Activated T-cell treated with anti-CD3 and anti-CD28 coated beads, Interleukin-2, amount 50 U/mL, for 72 hours (primary cell): ENCODE measurements at regions not wholly inside any gene's neighbourhood (a gene's known extent, or its start where the extent isn't known, plus 50 kb on each side); places are given as distances from the start of the nearest gene placed in this dataset.
A peak's percentile ranks its signal among the peaks of the same experiment; 100 is the strongest.

Experiments
- ATAC-seq, 2 donors: fragments of 150-1000 bp; cut with Tn5 transposase; replicated peaks in 1 of 2; 2 replicates each; pipeline ENCODE4 v1.10.0; 2021; ENCODE audit warnings: moderate library complexity in 2 of 2, mild to moderate bottlenecking in 1 of 2
- DNase-seq, 2 donors: peaks; one replicate each; pipeline ENCODE4 v3.0.0; 2021 to 2022; ENCODE audit warnings: mixed read lengths in 1 of 2
- H3K27ac Mint-ChIP-seq: one replicate; pipeline ENCODE4 v1.8.0; 2022; ENCODE audit warnings: mild to moderate bottlenecking, moderate library complexity, mixed read lengths
- H3K27me3 Mint-ChIP-seq: one replicate; pipeline ENCODE4 v1.8.0; 2022; ENCODE audit warnings: low read depth, mixed read lengths
- H3K36me3 Mint-ChIP-seq, 2 donors: one replicate each; pipeline ENCODE4 v1.8.0; 2022; ENCODE audit warnings: mixed read lengths in 2 of 2, mild to moderate bottlenecking in 1 of 2; ENCODE audit not compliant: insufficient read depth in 2 of 2
- H3K4me1 Mint-ChIP-seq: one replicate; pipeline ENCODE4 v1.8.0; 2022; ENCODE audit warnings: low read depth, mixed read lengths
- H3K4me3 Mint-ChIP-seq, 2 donors: one replicate each; pipeline ENCODE4 v1.8.0; 2022; ENCODE audit warnings: mild to moderate bottlenecking in 2 of 2, mixed read lengths in 2 of 2, moderate library complexity in 2 of 2
- H3K9me3 Mint-ChIP-seq, 2 donors: one replicate each; pipeline ENCODE4 v1.8.0; 2022; ENCODE audit warnings: mixed read lengths in 2 of 2

DNA sequence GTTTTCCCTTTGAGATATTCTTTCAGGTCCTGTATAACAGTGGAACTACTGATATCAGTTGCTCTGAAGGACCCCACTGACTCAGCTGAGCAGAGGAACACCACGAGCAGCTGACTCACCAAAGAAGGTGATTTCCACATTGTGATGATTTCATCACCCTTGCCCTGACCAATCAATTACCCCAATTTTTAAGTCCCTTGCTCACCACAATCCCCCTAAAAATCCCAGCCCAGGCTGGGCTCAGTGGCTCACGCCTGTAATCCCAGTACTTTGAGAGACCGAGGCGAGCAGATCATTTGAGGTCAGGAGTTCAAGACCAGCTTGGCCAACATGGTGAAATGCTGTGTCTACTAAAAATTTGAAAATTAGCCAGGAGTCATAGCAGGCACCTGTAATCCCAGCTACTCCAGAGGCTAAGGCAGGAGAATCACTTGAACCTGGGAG lies 125.3 kb upstream of the ABCA1 start:
- Mint-ChIP-seq H3K4me3 (peak overlapping the region; percentile 58 to 92), H3K27me3 (no peaks in the 10 kb centered on the region), H3K36me3 (no peaks in the 10 kb centered on the region), H3K4me1 (peaks cover 45% of the 10 kb centered on the region), H3K27ac (peak overlapping the region; percentile 95), H3K9me3 (no peaks in the 10 kb centered on the region)
- peak; percentile 98 to 99 for ATAC-seq
- DNase-seq = peak; percentile 72 to 83

DNA sequence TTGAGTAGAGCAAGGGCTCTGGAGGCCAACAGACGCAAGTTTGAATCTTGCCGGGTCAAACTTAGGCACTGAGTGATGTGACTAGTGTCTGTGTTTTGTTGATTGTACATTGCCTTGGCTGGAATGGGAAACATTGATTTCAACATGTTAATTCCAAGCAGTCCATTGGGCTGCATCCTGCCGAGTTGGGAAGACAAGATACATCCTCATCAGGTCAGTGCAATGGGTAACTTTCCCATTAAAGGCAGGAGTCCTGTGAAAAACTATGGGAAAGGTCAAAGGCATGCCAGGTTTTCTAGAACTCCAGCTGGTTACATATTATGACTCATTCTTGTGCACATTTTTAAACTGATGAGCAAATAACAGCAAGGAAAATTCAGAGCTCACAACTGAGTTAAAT lies 126.5 kb upstream of the ABCA1 start:
- ATAC-seq (no peak), DNase-seq (no peak)
- Mint-ChIP-seq H3K4me1 (peaks cover 45% of the 10 kb centered on the region), H3K27me3 (no peaks in the 10 kb centered on the region), H3K27ac (peak overlapping the region; percentile 52), H3K4me3 (peak overlapping the region in 1 of 2 donors; percentile 22), H3K9me3 (no peaks in the 10 kb centered on the region), H3K36me3 (no peaks in the 10 kb centered on the region)

DNA sequence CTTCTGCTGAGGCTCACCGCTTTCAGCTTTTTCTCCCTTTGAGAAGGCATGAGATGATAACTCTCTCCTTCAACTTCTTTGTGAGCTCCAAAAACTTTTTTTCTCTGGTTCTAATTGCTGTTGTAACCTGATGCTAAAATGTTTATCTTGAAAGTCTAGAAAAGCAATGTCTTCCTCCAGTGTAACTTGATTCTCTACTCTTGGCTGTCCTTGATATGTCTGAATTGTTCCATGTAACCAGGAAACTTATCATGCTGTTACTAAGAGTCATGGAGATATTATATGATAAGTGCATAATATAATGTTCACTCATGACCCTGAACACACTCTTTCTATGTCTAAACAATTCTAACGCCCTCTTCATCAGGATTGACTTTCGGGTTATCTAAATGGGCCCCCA lies 128.0 kb upstream of the ABCA1 start:
- Mint-ChIP-seq H3K4me1 (peaks cover 40% of the 10 kb centered on the region), H3K27ac (no peak overlapping the region)
- no peak for DNase-seq

DNA sequence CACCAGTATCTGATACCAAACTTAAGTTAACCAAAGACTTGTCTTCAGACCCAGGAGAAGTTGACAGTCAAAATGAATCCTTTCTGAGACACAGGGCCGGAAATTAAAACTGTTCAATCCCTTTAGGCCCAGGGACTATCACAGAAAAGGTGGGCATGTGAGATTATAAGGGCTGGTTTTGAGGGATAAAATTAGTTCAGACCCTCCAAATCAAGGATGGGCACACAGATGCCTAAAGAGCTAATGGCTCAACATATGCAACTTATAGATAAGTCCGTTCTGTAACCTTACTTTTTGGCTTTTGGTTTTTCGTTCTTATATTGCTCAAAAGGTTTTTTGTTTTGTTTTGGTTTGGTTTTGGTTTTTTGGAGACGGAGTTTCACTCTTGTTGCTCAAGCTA lies 129.6 kb upstream of the ABCA1 start:
- H3K27me3 Mint-ChIP-seq = peaks cover 13% of the 10 kb centered on the region
- H3K4me1 Mint-ChIP-seq = peaks cover 32% of the 10 kb centered on the region
- H3K4me3 Mint-ChIP-seq = no peak overlapping the region
- no peaks in the 10 kb centered on the region for H3K36me3 Mint-ChIP-seq
- no peaks in the 10 kb centered on the region for H3K9me3 Mint-ChIP-seq
- no peak for ATAC-seq
- H3K27ac Mint-ChIP-seq = no peak overlapping the region
- no peak for DNase-seq

More for the DNA sequence above, 128.0 kb upstream of the ABCA1 start:
- Mint-ChIP-seq H3K9me3 (no peaks in the 10 kb centered on the region), H3K4me3 (no peak overlapping the region), H3K36me3 (no peaks in the 10 kb centered on the region), H3K27me3 (peaks cover 7% of the 10 kb centered on the region)
- ATAC-seq = no peak

DNA sequence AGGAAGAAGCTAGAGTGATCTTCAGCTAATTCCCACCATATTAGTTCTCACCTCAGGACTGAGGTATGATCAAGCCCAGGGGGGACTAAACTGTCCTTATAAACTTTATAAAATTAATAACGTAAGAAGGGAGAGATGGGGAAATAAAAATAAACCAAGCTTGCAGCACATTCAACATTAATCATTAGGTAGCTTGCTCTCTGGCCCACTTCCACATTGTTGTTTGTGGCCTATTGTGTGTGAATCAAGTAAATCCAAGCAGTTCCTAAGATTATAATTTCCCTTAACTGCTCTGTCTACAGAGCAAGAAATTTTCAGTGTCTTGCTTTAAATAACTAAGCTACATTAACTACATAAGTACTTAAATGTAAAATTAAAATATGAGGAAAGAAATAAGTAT lies 131.3 kb upstream of the ABCA1 start:
- Mint-ChIP-seq H3K27ac (no peak overlapping the region), H3K9me3 (peaks cover 0 to 3% of the 10 kb centered on the region in 2 donors), H3K4me3 (no peak overlapping the region), H3K36me3 (peaks cover 0 to 4% of the 10 kb centered on the region in 2 donors), H3K4me1 (peaks cover 28% of the 10 kb centered on the region), H3K27me3 (peaks cover 13% of the 10 kb centered on the region)
- DNase-seq = no peak
- no peak for ATAC-seq

DNA sequence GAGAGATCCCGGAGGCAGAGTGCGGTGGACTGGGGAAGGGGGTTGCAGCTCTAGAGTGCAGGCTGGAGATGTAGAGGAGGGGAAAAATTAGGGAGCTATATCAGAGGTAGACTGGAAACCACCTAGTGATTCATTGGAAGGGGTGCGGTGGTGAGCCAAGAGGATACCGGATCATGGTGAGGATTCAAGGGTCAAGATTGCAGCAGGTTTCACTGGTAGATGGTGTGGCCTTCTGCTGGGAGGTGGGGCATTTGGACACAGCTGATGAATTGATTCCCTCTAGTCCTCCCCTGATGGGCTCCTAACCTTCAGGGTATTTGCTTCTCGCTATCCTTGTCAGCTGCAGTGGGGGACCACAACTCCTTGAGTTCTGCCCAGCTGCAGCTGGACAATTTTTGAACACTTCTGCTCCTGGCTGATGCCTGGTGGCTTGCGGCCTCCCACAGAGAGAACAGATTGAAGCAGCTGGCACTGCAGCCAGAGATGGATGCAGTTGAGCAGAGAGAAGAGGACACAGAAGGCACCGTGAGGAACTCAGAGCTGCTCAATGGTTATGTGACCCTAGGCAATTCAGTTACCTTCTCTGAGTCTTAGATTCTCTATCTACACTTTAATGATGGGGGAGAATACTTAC lies 134.4 kb upstream of the ABCA1 start:
- H3K4me3 Mint-ChIP-seq = no peak overlapping the region
- peaks cover 13% of the 10 kb centered on the region for H3K27me3 Mint-ChIP-seq
- no peak for ATAC-seq
- H3K4me1 Mint-ChIP-seq = peaks cover 25% of the 10 kb centered on the region
- DNase-seq = no peak
- peaks cover 0 to 3% of the 10 kb centered on the region in 2 donors for H3K9me3 Mint-ChIP-seq
- H3K36me3 Mint-ChIP-seq = peaks cover 0 to 6% of the 10 kb centered on the region in 2 donors
- H3K27ac Mint-ChIP-seq = no peak overlapping the region

DNA sequence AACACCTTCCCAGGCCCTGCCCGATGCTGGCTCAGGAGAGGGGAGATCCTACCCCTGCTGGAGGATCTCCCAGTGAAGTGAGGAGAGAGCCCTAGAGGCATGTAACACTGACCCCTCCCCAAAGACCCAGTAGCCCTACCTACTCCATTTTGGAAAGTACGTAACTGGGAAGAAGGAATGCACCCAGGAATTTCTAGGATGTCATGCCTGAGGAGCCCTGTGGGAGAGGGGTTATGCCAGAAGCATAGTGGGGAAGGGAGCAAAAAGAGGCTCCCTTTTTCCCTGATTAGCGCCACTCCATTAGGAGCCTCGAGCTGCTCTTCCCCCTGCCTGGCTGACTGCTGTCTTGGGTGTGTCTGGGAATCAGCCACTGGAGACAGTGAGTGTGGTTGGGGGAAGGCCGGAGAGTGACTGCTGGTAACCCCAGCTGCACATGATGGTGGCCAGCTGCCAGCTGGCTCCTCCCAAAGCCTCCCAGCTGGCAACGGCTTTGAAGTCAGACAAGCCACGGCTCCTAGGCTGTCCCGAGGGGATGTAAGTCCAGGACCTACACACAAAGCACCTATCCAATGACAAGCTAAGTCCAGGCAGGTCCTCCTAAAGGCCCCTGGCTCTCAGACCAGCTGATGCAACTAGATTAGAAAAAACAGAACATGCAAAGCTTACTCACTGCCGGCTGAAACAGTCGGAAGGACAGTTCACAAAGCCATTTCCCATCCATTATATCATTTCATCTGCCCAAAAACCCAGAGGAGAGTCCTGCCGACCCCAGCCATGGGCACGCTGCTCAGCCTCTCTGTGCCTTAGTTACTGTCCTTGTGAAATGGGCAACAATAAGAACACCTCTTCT lies 136.5 kb upstream of the ABCA1 start:
- ATAC-seq (no peak), DNase-seq (no peak)
- Mint-ChIP-seq H3K9me3 (peaks cover 0 to 3% of the 10 kb centered on the region in 2 donors), H3K27ac (peak overlapping the region; percentile 22), H3K4me1 (peaks cover 25% of the 10 kb centered on the region), H3K27me3 (peaks cover 13% of the 10 kb centered on the region), H3K36me3 (peaks cover 0 to 6% of the 10 kb centered on the region in 2 donors), H3K4me3 (no peak overlapping the region)

DNA sequence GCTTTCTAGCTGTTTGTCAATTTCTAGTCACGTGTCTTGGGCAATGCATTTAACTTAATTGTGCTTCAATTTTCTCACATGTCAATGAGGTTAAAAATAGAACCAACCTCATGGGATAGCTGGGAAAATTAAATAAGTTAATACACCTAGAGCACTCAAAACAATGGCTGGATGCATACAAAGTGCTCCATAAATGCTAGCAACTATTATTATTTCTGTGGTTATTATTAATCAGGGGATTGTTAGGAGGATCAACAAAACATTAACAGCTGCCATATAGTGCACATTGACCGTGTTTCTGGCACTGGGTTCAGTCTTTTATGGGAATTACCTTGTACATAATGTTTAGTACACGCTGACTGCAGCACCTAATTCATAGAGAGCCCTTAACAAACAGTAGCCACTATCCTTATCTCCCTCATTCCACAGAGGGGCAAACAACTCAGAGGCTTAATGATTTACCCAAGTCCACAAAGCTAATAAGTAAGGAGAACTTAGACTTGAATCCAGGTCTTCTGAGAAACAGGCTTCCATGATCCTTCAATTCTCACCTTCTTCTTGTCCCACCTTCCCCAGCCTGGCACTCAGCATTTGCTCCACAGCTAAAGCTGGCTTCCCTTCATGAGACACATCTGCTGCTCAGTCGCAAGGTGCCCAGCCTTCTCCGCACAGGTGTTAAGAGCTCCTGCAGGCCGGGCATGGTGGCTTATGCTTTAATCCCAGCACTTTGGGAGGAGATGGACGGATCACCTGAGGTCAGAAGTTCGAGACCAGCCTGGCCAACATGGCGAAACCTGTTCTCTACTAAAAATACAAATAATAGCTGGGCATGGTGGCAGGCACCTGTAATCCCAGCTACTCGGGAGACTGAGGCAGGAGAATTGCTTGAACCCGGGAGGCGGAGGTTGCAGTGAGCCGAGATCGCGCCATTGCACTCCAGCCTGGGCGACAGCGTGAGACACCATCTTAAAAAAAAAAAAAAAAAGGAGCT lies 137.4 kb upstream of the ABCA1 start:
- H3K4me3 Mint-ChIP-seq = no peak overlapping the region
- DNase-seq = no peak
- peaks cover 0 to 3% of the 10 kb centered on the region in 2 donors for H3K9me3 Mint-ChIP-seq
- peak overlapping the region; percentile 22 for H3K27ac Mint-ChIP-seq
- peaks cover 0 to 6% of the 10 kb centered on the region in 2 donors for H3K36me3 Mint-ChIP-seq
- H3K4me1 Mint-ChIP-seq = peaks cover 25% of the 10 kb centered on the region
- H3K27me3 Mint-ChIP-seq = peaks cover 11% of the 10 kb centered on the region
- ATAC-seq = no peak

DNA sequence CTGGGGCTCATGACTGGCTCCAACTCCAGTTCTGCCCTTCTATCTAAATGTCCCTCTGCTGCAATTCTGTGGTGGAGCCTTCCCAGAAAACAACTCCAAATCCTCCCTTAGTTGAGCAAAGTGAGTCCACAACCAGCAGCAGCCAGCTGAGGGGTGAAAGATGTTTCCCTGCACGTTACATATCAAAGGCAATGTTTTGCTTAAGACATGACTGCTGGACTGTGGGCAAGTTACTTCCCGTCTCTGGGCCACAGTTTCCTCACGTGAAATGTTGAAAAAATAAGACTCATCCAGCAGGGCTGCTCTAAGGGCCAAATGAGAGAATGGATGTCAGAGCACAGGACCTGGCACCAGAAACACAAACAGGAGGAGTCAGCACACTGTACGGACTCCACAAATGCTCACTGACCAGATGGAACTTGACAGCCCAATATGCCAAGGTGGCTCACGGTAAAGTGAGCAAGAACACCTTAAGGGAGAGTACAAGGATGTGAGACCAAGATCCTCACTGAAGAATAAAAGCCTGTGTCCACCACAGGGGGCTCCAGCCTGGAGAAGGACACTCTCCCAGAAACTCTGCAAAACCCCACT lies 138.4 kb upstream of the ABCA1 start:
- H3K4me3 Mint-ChIP-seq = no peak overlapping the region
- no peak for ATAC-seq

DNA sequence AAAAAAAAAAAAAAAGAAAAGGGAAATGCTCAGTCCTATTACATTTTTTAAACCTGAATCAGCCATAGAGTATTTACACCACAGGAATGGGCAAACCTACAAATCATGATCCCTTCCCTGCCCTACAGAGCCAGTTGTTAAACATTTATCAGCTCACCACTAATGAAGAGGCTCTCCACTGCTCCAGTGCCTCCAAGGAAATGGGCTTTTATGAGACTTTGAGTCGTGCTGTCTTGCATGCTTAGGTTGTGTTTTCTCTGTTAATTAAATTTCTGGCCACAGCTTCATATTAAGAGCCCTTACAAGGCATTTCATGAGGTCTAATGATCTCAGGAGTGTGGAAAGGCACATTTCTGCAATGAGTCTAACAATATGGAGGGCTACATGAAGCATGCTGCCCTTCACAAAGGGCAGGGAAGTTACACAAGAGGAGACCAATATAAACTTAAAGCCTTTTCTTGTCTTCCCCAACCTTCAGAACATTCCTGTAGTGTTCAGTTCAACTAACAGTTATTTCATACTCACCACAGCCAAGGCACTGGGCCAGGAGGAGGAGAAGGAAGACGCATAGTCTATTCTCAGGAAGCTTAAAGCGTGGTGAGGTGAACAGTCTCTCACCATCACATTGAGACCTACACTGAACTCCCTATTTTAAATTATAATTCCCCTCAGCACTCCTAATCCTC lies 140.1 kb upstream of the ABCA1 start:
- ATAC-seq (no peak), DNase-seq (no peak)
- Mint-ChIP-seq H3K27me3 (no peaks in the 10 kb centered on the region), H3K27ac (no peak overlapping the region), H3K4me3 (no peak overlapping the region), H3K36me3 (peaks cover 0 to 6% of the 10 kb centered on the region in 2 donors), H3K9me3 (peaks cover 0 to 3% of the 10 kb centered on the region in 2 donors), H3K4me1 (peaks cover 29% of the 10 kb centered on the region)

More for the DNA sequence above, 138.4 kb upstream of the ABCA1 start:
- no peak for DNase-seq
- no peak overlapping the region for H3K27ac Mint-ChIP-seq
- peaks cover under 1% of the 10 kb centered on the region for H3K27me3 Mint-ChIP-seq
- H3K36me3 Mint-ChIP-seq = peaks cover 0 to 6% of the 10 kb centered on the region in 2 donors
- peaks cover 33% of the 10 kb centered on the region for H3K4me1 Mint-ChIP-seq
- H3K9me3 Mint-ChIP-seq = peaks cover 0 to 3% of the 10 kb centered on the region in 2 donors

DNA sequence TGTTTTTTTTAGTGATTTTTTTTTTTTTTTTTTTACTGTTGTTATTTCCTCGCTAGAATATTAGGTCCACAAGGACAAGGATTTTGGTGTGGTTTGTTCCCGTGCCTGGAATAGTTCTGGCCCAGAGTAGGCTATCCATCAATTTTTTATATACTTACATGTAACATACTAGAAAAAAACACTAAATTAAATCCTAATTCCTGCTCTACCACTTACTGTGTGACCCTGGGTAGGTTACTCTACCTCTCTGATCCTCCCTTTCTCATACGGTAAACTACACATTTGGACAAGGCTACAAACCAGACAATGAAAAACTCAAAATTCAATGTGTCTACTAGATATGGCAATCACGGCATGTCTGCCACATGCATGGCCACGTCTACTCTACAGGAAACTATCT lies 141.3 kb upstream of the ABCA1 start:
- peaks cover 19% of the 10 kb centered on the region for H3K4me1 Mint-ChIP-seq
- H3K36me3 Mint-ChIP-seq = peaks cover 0 to 2% of the 10 kb centered on the region in 2 donors
- ATAC-seq (no peak), DNase-seq (no peak)
- no peak overlapping the region for H3K27ac Mint-ChIP-seq
- H3K4me3 Mint-ChIP-seq = no peak overlapping the region
- no peaks in the 10 kb centered on the region for H3K27me3 Mint-ChIP-seq
- H3K9me3 Mint-ChIP-seq = no peaks in the 10 kb centered on the region

DNA sequence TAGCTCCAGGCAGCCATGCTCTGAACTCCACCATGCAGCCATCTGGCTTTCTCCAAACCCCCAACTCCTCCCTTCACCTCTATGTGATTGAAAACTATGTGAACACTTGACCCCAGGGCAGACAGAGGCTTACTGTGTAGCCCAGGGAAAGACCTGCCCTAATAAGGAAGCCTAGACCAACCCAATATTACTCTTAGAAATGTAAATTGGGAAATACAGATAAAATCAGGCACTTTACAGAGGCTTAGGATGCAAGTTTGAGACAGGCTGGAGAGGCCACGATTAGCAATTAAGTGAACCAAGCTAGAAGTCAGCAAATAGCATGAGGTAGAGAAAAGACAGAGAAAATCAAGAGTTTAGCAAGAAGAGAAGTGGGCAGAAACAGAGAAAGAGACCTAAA lies 141.7 kb upstream of the ABCA1 start:
- peaks cover 0 to 2% of the 10 kb centered on the region in 2 donors for H3K36me3 Mint-ChIP-seq
- peaks cover 18% of the 10 kb centered on the region for H3K4me1 Mint-ChIP-seq
- no peaks in the 10 kb centered on the region for H3K9me3 Mint-ChIP-seq
- no peak overlapping the region for H3K27ac Mint-ChIP-seq
- DNase-seq (no peak), ATAC-seq (no peak)
- H3K27me3 Mint-ChIP-seq = no peaks in the 10 kb centered on the region
- no peak overlapping the region for H3K4me3 Mint-ChIP-seq
